NCI-H187 (cell line): ENCODE measurements at regions not wholly inside any gene's neighbourhood (a gene's known extent, or its start where the extent isn't known, plus 50 kb on each side); places are given as distances from the start of the nearest gene placed in this dataset.
"Not testable (repeated sequence)": the region's sequence is repeated elsewhere in the genome, so short reads cannot be mapped to it uniquely, and the experiment has no call there.

Experiments used
- DNase-seq, 2 experiments: peaks; one replicate each; lab custom pipeline; 2025; lab: John Stamatoyannopoulos, UW

GRCh38 chr1:98575955-98576354 is 85.6 kb upstream of the SNX7 start:
- DNase-seq: no peak

DNA sequence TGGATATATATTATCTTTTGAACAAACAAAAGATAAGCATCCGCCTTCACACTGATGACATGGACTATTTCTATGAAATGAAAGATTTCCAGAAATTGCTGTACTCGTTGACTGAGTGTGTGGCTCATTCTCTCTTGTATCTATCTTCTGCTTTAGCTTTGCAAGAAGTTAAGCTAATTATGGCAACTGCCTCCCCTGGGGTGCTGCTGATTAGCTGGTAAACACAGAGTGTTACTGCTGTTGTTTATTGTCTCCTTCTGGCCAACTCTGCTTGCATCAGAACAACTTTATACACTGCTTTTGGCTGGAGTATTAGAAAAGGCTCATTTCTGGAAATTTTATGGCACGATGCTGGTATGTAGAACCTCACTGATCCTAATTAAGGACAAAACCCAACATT is 95.6 kb upstream of the SNX7 start:
- DNase-seq: no peak

GRCh38 chr1:98559291-98559690 is 102.2 kb upstream of the SNX7 start:
- no peak for DNase-seq

DNA sequence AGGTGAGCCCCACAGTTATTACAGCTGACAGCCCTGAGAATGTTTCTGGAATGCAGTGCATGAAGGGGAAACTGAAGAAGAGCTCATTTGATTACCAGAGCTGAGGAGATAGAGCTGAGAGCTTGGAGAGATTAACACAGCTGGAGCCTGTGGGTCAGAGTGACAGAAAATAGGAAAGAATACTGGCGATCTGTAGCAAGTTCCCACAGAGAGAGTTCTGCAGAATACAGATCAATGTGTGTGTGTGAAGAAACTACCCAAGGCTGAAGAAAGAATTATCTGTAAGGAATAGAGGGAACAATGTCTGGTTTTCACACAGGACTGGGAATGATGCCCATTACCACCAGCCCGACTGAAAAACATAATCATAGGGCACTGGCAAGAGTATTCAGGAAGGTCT is 103.6 kb upstream of the SNX7 start:
- no peak for DNase-seq

DNA sequence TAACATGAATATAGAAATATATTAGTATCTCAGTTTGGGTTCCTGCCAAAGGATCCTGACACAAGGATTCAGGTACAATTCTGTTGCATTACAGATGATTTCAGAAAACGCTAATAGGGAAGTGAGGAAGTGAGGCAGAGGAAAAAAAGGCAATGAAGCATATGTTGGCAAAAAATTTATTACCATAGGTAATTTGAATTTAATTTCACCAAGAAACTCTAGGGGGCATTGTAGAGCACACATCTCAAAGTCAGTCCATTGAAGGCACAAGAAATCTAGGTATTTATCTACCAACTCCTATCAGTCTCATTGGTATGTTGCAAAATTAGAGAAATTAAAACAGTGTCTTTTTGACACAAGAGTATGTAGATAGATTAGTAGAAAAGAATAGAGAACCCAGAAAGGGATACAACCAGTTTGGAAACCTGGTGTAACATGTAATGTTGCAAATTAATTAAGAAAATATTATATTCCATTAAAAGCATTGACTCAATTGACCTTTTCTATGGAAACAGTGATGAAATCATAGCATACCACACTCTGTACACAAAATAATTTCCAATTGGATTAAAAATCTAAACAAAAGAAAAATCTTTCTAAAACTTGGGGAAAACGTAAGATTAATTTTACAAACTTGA is 104.9 kb upstream of the SNX7 start:
- DNase-seq: no peak

- no peak for DNase-seq
Observed at GRCh38 chr1:98555814-98556213, 105.7 kb upstream of the SNX7 start.

DNA sequence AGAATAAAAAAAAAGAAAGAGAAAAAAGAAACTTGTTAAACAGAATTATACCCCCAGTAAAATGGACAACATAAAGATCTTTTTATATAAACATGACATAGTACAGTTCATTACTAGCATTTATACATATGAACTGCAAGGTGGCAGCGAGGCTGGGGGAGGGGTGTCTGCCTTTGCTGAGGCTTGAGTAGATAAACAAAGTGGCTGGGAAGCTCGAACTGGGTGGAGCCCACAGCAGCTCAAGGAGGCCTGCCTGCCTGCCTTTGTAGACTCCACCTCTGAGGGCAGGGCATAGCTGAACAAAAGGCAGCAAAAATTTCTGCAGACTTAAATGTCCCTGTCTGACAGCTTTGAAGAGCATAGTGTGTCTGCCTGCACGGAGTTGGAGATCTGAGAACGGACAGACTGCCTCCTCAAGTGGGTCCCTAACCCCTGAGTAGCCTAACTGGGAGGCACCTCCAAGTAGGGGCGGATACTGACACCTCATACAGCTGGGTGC is 108.9 kb upstream of the SNX7 start:
- not testable (repeated sequence) for DNase-seq

DNA sequence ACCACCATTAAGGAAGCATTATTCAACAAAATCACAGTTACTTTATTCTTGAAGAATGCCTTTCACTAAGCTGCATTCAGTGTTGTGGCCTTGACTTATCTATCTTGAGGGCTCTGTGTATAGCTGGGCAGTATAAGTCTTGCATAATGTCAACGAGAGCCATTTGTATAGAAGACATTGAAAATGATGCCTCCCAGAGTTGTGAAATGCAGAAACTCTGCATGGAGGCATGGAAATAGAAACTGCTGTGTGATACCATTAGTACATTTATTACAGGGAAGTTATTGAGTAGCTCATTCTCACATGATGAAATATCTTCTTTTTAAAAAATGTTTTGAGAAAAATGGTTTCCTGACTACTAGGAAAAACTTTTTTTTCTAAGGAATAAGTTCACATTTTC is 111.4 kb upstream of the SNX7 start:
- DNase-seq: no peak

- no peak for DNase-seq
Observed at GRCh38 chr1:98546319-98546718, 115.2 kb upstream of the SNX7 start.

DNA sequence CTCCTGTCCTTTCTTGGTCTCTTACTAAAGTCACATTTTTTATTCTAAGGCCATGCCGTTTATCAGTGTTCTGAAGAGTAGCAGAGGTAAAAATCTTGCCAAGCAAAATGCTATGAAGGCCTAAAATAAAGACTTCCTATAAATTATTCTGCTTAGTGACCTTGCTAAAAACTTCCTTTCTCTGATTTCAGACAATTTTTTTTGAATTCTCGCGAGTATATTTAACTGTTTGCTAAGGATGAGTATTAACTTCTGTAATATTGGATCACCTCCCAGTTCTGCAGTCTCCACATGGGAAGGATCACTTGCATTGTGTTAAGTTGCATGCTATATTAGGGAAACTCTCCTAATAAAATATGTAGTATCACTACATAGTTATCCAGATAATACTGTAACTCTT is 123.4 kb upstream of the SNX7 start:
- no peak for DNase-seq

DNA sequence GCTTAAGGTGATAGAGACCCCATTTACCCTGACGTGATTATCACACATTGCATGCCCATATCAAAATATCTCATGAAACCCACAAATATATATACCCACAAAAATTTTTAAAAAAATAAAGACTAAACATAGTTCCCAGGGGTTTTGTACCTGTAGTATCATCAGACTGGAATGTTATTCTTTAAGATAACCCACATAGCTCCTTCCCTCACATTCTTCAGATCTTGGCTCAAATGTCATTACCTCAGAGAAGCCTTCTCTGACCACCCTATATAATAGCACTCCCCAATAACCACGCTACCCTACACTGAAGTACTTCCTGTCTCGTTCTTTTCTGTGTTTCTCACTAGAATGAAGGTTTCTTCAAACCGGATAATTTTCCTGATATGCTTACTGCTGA is 138.3 kb upstream of the SNX7 start:
- no peak for DNase-seq

- no peak for DNase-seq
Observed at GRCh38 chr1:98516306-98516705, 145.2 kb upstream of the SNX7 start.

DNA sequence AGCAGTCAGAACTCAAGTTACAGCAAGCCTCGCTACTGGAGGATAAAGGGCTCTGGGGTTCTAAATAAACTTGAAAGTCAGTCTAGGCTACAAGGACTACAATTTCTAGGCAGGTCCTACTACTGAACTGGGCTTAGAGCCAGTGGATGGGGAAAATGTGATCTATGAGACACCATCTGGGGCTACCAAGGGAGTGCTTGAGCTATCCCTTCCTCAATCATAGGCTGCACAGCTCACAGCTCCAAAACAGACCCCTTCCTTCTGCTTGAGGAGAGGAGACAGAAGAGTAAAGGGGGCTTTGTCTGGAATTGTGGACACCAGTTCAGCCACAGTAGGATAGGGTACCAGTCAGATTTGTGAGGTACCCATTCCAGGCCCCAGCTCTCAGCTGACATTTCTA is 145.8 kb upstream of the SNX7 start:
- no peak for DNase-seq

DNA sequence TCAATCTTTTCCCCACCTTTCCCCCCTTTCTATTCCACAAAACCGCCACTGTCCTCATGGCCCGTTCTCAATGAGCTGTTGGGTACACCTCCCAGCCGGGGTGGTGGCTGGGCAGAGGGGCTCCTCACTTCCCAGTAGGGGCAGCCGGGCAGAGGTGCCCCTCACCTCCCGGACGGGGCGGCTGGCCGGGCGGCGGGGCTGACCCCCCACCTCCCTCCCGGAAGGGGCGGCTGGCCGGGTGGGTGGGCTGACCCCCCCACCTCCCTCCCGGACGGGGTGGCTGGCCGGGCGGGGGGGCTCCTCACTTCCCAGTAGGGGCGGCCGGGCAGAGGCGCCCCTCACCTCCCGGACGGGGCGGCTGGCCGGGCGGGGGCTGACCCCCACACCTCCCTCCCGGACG is 149.3 kb upstream of the SNX7 start:
- not testable (repeated sequence) for DNase-seq

- no peak for DNase-seq
Observed at GRCh38 chr1:98503771-98504170, 157.8 kb upstream of the SNX7 start.

DNA sequence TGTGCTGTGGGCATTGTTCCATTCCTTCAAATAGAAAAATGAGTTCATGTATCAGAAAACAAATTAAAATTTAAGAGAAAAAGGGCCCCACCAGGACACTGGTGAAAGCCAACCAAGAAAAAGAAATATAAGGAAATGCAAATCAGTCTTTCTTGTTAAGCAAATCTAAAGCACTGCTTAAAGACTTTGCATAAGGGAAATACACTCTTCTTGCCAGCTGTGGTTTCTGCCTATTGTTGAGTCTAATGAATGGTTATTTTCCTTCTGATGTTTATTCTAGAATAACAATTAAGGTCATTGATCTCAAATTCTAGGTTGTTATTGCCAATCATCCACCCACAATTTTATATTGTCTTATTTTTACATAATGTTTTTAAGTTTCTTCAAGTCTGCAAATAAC is 158.6 kb upstream of the SNX7 start:
- no peak for DNase-seq

GRCh38 chr1:98500324-98500723 is 161.2 kb upstream of the SNX7 start:
- no peak for DNase-seq

DNA sequence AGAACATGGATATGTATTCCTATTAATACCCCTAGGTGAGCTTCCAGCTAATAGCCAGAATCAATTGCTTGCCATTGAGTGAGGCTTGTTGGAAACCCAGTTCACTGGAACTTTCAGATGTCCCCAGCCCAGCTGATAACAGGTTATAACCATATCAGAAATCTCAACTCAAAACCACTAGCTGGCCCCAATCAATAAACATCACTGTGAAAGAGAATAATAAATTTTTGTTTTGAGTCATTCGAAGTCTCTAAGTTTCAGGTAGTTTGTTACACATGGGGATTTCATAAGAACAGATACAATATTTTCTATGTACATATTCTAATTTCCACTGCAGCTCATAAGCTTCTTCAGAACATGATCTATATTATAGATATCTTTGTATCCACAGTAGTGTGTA is 162.9 kb upstream of the SNX7 start:
- no peak for DNase-seq

DNA sequence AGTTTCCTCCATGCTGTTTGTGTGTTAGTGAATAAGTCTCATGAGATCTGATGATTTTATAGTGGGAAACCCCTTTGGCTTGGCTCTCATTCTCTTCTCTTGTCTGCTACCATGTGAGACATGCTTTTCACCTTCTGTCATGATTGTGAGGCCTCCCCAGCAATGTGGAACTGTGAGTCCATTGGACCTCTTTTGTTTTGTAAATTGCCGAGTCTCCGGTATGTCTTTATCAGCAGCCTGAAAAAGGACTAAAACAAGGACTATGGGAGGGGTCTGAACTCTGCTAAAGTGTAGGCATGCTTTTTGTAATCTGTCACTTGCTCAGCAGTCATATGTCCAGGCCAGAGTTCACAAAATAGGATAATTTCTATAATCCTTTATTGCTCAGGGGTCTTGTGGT is 164.0 kb upstream of the SNX7 start:
- DNase-seq: no peak

DNA sequence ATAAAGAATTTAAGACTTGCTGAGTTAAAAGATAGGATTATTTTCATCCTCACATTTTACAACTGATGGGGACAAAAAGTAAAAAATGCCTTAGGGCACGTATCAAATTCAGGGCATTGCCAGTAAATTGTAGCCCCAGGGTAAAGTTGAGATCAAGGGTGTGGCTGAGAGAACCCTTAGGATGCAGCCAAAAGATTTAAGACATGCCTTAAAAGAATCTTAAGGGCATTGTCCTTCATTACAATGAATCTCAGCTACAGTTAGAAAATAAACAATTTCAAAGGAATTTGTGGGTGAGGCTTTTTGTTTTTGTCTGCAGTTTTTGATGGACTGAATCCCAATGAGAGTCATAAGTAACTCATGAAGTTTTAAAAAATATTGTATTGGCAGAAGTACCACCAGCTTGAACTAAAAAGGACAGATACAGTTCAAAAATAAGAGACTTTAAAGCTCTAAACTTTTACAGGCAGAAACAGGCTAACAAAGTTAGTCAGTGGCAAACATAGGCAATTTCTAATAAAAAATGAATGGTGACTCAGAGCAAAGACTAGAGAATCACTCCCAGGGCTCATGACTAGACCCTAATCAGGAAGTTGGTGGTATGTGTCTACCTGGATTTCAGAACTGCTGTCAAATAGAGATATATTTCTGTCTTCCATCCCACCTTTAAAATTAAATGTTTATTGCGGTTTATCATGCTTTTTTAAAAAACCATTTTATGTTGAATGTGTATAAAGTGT is 165.1 kb upstream of the SNX7 start:
- DNase-seq: no peak

- DNase-seq: no peak
Observed at GRCh38 chr1:98493469-98493868, 168.1 kb upstream of the SNX7 start.

DNA sequence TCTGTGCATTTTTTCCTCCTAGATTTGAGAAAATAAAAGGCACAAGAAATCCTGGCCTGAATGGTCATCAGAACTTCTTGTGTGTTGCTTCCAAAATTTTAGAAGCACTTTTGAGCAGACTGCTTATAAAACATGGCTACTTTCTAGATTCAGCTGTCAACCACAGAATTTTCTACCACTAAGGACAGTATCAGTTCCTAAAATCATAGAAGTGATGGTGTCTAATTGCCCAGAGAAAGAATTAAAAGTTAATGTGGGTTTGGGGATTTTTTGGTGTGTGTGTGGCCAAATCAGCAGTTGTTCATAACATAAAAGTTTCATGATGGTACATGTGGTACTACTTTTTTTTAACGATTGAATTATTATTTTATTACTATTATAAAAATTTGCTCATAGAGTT is 171.4 kb upstream of the SNX7 start:
- DNase-seq: no peak

GRCh38 chr1:98487620-98488019 is 173.9 kb upstream of the SNX7 start:
- no peak for DNase-seq

DNA sequence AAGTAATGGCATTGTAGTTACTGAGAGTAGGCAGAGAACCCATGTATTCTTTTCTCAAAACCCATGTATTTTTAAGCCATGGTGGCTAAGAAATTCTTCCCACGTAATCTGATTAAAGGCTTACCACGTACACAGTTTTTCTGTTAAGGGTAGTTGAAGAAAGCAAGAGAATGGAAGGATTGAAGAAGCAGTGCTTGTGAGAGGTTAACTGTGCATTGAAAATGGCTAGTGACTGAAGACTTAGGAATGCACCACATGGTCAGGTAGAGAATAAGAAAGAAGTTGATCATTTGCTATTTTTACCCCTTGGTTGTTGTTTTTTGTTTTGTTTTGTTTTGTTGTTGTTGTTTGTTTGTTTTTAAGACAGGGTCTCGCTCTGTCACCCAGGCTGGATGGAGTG is 178.9 kb upstream of the SNX7 start:
- no peak for DNase-seq
